HepG2 (cell line): ENCODE measurements at regions not wholly inside any gene's neighbourhood (a gene's known extent, or its start where the extent isn't known, plus 50 kb on each side); places are given as distances from the start of the nearest gene placed in this dataset.

ENCODE experiments used
- ATAC-seq: fragments of 200-7000 bp; cut with Tn5 transposase; 3 replicates; pipeline ENCODE4 v1.9.1; 2020; ENCODE audit warnings: mild to moderate bottlenecking, moderate library complexity
- BruUV-seq: library from RNA; stranded (reverse); fragments of 400-500 nt; replicated peaks from 2 replicates; lab custom pipeline; 2021; lab: Mats Ljungman, UMichigan
- CTCF ChIA-PET: fragments of 300-600 bp; formaldehyde crosslinking; extraction: SDS; loops from one replicate; lab custom pipeline; 2021; ENCODE audit warnings: low total read pairs, inconsistent platforms, low intra/inter-chr PET ratio; lab: Yijun Ruan, JAX
- POLR2A ChIA-PET: fragments of 350-600 bp; sonication (Branson Sonifier 250); formaldehyde crosslinking; loops from one replicate; lab custom pipeline; 2020; ENCODE audit warnings: antibody characterized with exemption, inconsistent platforms; lab: Yijun Ruan, JAX
- DNase-seq: peaks from one replicate; pipeline ENCODE4 v3.0.0-alpha.2; 2015; ENCODE audit warnings: low spot score
- FAIRE-seq: peaks from 3 replicates; lab custom pipeline; 2011; peaks lifted over from hg19 to GRCh38; lab: Jason Lieb, UNC
- H2AFZ ChIP-seq: one replicate; pipeline ENCODE4 v1.6.1; 2011; ENCODE audit warnings: low read length, inconsistent platforms
- H3K27ac ChIP-seq: fragments of 300-600 bp; 3 replicates; pipeline ENCODE4 v1.8.0; 2011; ENCODE audit warnings: mixed run types, mild to moderate bottlenecking, mixed read lengths, low read length, inconsistent platforms; ENCODE audit not compliant: insufficient read depth; ENCODE audit errors: extremely low read length
- H3K27me3 ChIP-seq, 2 experiments: fragments of 200-600 bp in 1 of 2; 2 replicates in 1 of 2; 3 replicates in 1 of 2; pipeline versions ENCODE4 v1.6.0 to v1.8.0; 2011; ENCODE audit warnings: low read length in 2 of 2, mild to moderate bottlenecking in 2 of 2, moderate library complexity in 2 of 2, inconsistent platforms in 1 of 2; ENCODE audit not compliant: insufficient read depth in 2 of 2, control insufficient read depth in 1 of 2
- H3K36me3 ChIP-seq, 2 experiments: fragments of 200-600 bp in 1 of 2; replicated peaks in 1 of 2; 2 replicates in 1 of 2; 3 replicates in 1 of 2; pipeline versions ENCODE4 v1.5.1 to v1.8.0; 2011; ENCODE audit warnings: low read length in 2 of 2, inconsistent platforms in 1 of 2; ENCODE audit not compliant: insufficient read depth in 2 of 2, control insufficient read depth in 1 of 2
- H3K4me1 ChIP-seq: 2 replicates; pipeline ENCODE4 v1.5.1; 2012; ENCODE audit warnings: low read length, inconsistent platforms; ENCODE audit not compliant: insufficient read depth
- H3K4me2 ChIP-seq: 2 replicates; pipeline ENCODE4 v1.6.0; 2011; ENCODE audit warnings: low read depth, low read length, inconsistent platforms
- H3K4me3 ChIP-seq, 3 experiments: fragments of 200-600 bp in 1 of 3; sonication (generic), shearing (Covaris generic) in 1 of 3; replicated peaks in 1 of 3; 2 replicates each; pipeline ENCODE4 v1.5.1; 2011 to 2016; ENCODE audit warnings: low read length in 3 of 3, inconsistent platforms in 2 of 3, low read depth in 2 of 3, mild to moderate bottlenecking in 2 of 3, control low read depth in 1 of 3, mixed read lengths in 1 of 3; ENCODE audit not compliant: insufficient read depth in 1 of 3
- H3K79me2 ChIP-seq: one replicate; pipeline ENCODE4 v1.6.1; 2011; ENCODE audit warnings: low read length, inconsistent platforms; ENCODE audit not compliant: insufficient read depth
- H3K9ac ChIP-seq: 2 replicates; pipeline ENCODE4 v1.6.0; 2011; ENCODE audit warnings: mild to moderate bottlenecking, low read depth, low read length, inconsistent platforms; ENCODE audit not compliant: insufficient read depth
- H3K9me3 ChIP-seq: 2 replicates; pipeline ENCODE4 v1.5.1; 2012; ENCODE audit warnings: mild to moderate bottlenecking, low read length
- H4K20me1 ChIP-seq: 2 replicates; pipeline ENCODE4 v1.6.0; 2011; ENCODE audit warnings: inconsistent platforms, mild to moderate bottlenecking, low read length, moderate library complexity; ENCODE audit not compliant: insufficient read depth
- ATF1 ChIP-seq: IDR thresholded peaks from 2 replicates; pipeline ENCODE4 v1.6.1; 2016; ENCODE audit warnings: mild to moderate bottlenecking, control low read depth
- BRCA1 ChIP-seq: sonication (generic); formaldehyde crosslinking; IDR thresholded peaks from 2 replicates; pipeline ENCODE4 v1.4.0; 2020; ENCODE audit warnings: missing genetic modification reagents
- ELF4 ChIP-seq: sonication (generic); formaldehyde crosslinking; IDR thresholded peaks from 2 replicates; pipeline ENCODE4 v1.5.0; 2020; ENCODE audit warnings: missing genetic modification reagents, mild to moderate bottlenecking, moderate library complexity, borderline replicate concordance
- JDP2 ChIP-seq: sonication (generic); formaldehyde crosslinking; IDR thresholded peaks from 2 replicates; pipeline ENCODE4 v1.8.1; 2022; ENCODE audit warnings: missing genetic modification reagents, borderline replicate concordance
- LCORL ChIP-seq, 2 experiments: fragments of 450-650 bp in 1 of 2; sonication (generic) in 1 of 2; formaldehyde crosslinking in 1 of 2; IDR thresholded peaks; 2 replicates each; pipeline versions ENCODE4 v1.5.0 to v1.6.1; 2017 to 2020; ENCODE audit warnings: antibody characterized with exemption in 1 of 2, missing genetic modification reagents in 1 of 2
- MEIS1 ChIP-seq: sonication (generic); formaldehyde crosslinking; IDR thresholded peaks from 2 replicates; pipeline ENCODE4 v1.9.0; 2021; ENCODE audit warnings: mild to moderate bottlenecking, missing genetic modification reagents, moderate library complexity, borderline replicate concordance
- SP4 ChIP-seq: sonication (generic); formaldehyde crosslinking; IDR thresholded peaks from 2 replicates; pipeline ENCODE4 v1.8.1; 2023; ENCODE audit warnings: mild to moderate bottlenecking, missing genetic modification reagents
- ZBTB20 ChIP-seq: sonication (generic); formaldehyde crosslinking; IDR thresholded peaks from 2 replicates; pipeline ENCODE4 v1.8.1; 2023; ENCODE audit warnings: missing genetic modification reagents, low read depth, mild to moderate bottlenecking, borderline replicate concordance
- ZFP36L1 ChIP-seq: sonication (generic); formaldehyde crosslinking; IDR thresholded peaks from 2 replicates; pipeline ENCODE4 v1.8.0; 2022; ENCODE audit warnings: mild to moderate bottlenecking, missing genetic modification reagents, moderate library complexity
- ZNF143 ChIP-seq: sonication (generic); formaldehyde crosslinking; IDR thresholded peaks from 2 replicates; pipeline ENCODE4 v1.4.0; 2020; ENCODE audit warnings: missing genetic modification reagents
- ZNF577 ChIP-seq: sonication (generic); formaldehyde crosslinking; IDR thresholded peaks from 2 replicates; pipeline ENCODE4 v1.4.0; 2020; ENCODE audit warnings: mild to moderate bottlenecking, low read depth, missing genetic modification reagents, borderline replicate concordance
- ZNF7 ChIP-seq: IDR thresholded peaks from 2 replicates; pipeline ENCODE4 v1.6.1; 2016; ENCODE audit warnings: missing biosample characterization, missing genetic modification reagents
- WGBS: methylation state at CpG from one replicate; pipeline ENCODE4 v1.1.6; 2017; ENCODE audit warnings: low lambda C conversion rate; 5-methylcytosine and 5-hydroxymethylcytosine counted together
- in situ Hi-C: cut with HindIII; loops from 2 replicates; pipeline ENCODE4 v1.10.0; 2017; ENCODE audit warnings: low pct_unique_long_range_greater_than_20kb; ENCODE audit not compliant: extremely low pct_ligation_motif_present
- intact Hi-C: fragments of 100-400 bp; cut with micrococcal nuclease; formaldehyde crosslinking; loops from one replicate; pipeline ENCODE4 v1.10.0; 2022; ENCODE audit not compliant: unreplicated experiment

DNA sequence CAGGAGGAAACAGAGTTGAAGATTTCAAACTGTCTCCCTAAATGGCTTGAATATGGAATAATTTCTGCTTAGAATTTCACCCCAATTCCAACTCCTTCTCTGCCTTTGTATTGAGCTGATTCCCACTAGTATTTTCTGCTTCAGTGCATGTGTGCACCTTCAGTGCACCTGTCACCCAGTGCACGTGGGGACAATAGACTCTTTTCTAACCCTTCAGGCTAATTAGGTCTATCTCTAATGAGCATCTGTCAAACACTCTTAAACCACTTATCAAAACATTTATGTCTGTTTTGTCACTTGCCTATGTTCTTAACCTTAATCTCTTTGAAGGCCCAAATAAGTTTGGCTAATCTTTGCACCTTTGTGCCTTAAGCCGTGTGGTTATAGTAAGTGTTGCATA, 232.0 kb upstream of the NETO1 start:
- TF ChIP-seq ZNF143 (CRISPR knock-in tag) (no peak), ZFP36L1 (CRISPR knock-in tag) (no peak), SP4 (CRISPR knock-in tag) (no peak), ZNF7 (CRISPR knock-in tag) (no peak), ZBTB20 (CRISPR knock-in tag) (no peak), ELF4 (CRISPR knock-in tag) (no peak), JDP2 (no peak), ATF1 (no peak), ZNF577 (CRISPR knock-in tag) (no peak), BRCA1 (CRISPR knock-in tag) (no peak), MEIS1 (CRISPR knock-in tag) (no peak), LCORL (IDR thresholded peaks at IDR 0.05) (no peak), LCORL (CRISPR knock-in tag; IDR thresholded peaks at IDR 0.05) (no peak)
- no peak for FAIRE-seq
- no peaks in the 10 kb centered on the region for H3K27me3 ChIP-seq
- H3K27ac ChIP-seq, result no peak overlapping the region
- ChIA-PET POLR2A (no interaction called here), CTCF (no interaction called here)
- H3K9ac ChIP-seq, result no peak overlapping the region
- no peaks in the 10 kb centered on the region for H3K4me1 ChIP-seq
- no peaks in the 10 kb centered on the region for H4K20me1 ChIP-seq
- H2AFZ ChIP-seq, result no peak overlapping the region
- no peaks in the 10 kb centered on the region for H3K36me3 ChIP-seq
- 2% methylated on average over 2 of the region's 2 CpGs for WGBS
- DNase-seq, result no peak
- no TSS peak for BruUV-seq
- no peak overlapping the region for H3K4me3 ChIP-seq
- intact Hi-C loops, result no loop called here
- in situ Hi-C loops, result no loop called here
- H3K4me2 ChIP-seq, result no peak overlapping the region
- ATAC-seq, result no peak
- H3K9me3 ChIP-seq, result no peaks in the 10 kb centered on the region
- no peaks in the 10 kb centered on the region for H3K79me2 ChIP-seq
